HEK293 (cell line): ENCODE measurements at regions not wholly inside any gene's neighbourhood (a gene's known extent, or its start where the extent isn't known, plus 50 kb on each side); places are given as distances from the start of the nearest gene placed in this dataset.

ENCODE experiments used
- CTCF ChIA-PET: fragments of 350-600 bp; formaldehyde crosslinking; extraction: SDS; loops from one replicate; lab custom pipeline; 2021; ENCODE audit warnings: antibody characterized with exemption; lab: Yijun Ruan, JAX
- POLR2A ChIA-PET: fragments of 300-600 bp; formaldehyde crosslinking; extraction: SDS; loops from one replicate; lab custom pipeline; 2020; ENCODE audit warnings: antibody characterized with exemption, inconsistent platforms; lab: Yijun Ruan, JAX
- H3K27ac ChIP-seq: fragments of 200-500 bp; sonication (Bioruptor generic); 2 replicates; pipeline ENCODE4 v1.5.1; 2014; ENCODE audit warnings: low read depth, low read length, control low read depth, inconsistent platforms; ENCODE audit errors: extremely low read depth
- H3K36me3 ChIP-seq, 2 experiments: fragments of 200-500 bp in 1 of 2; sonication (Bioruptor generic) in 1 of 2; 1 replicate in 1 of 2; 2 replicates in 1 of 2; pipeline ENCODE4 v1.5.1; 2014 to 2017; ENCODE audit warnings: inconsistent platforms in 2 of 2, low read length in 2 of 2; ENCODE audit not compliant: control insufficient read depth in 2 of 2, insufficient read depth in 1 of 2
- H3K4me1 ChIP-seq: fragments of 200-500 bp; sonication (Bioruptor generic); 2 replicates; pipeline ENCODE4 v1.5.1; 2014; ENCODE audit warnings: mild to moderate bottlenecking, low read length, inconsistent platforms; ENCODE audit not compliant: control insufficient read depth, insufficient read depth
- H3K4me3 ChIP-seq: 2 replicates; pipeline ENCODE4 v1.5.1; 2011; ENCODE audit warnings: low read depth, mild to moderate bottlenecking, control low read depth, low read length, moderate library complexity
- H3K9me3 ChIP-seq: fragments of 200-500 bp; sonication (Bioruptor generic); 2 replicates; pipeline ENCODE4 v1.5.1; 2014; ENCODE audit warnings: low read depth, low read length, inconsistent platforms; ENCODE audit not compliant: control insufficient read depth, insufficient read depth
- EGR2 ChIP-seq: fragments of 450-650 bp; formaldehyde crosslinking; IDR thresholded peaks from 2 replicates; pipeline ENCODE4 v1.5.1; 2016; ENCODE audit warnings: low read depth, missing biosample characterization, missing genetic modification characterization
- GLI4 ChIP-seq: fragments of 450-650 bp; formaldehyde crosslinking; IDR thresholded peaks from 2 replicates; pipeline ENCODE4 v1.5.1; 2016; ENCODE audit warnings: missing biosample characterization, missing genetic modification characterization
- GLIS2 ChIP-seq: fragments of 450-650 bp; formaldehyde crosslinking; IDR thresholded peaks from 2 replicates; pipeline ENCODE4 v1.5.1; 2016; ENCODE audit warnings: missing biosample characterization, missing genetic modification characterization
- HOXD13 ChIP-seq: sonication (generic); formaldehyde crosslinking; IDR thresholded peaks from 2 replicates; pipeline ENCODE4 v1.8.0; 2022; ENCODE audit warnings: missing genetic modification reagents, borderline replicate concordance
- SCRT2 ChIP-seq: fragments of 450-650 bp; formaldehyde crosslinking; IDR thresholded peaks from 2 replicates; pipeline ENCODE4 v1.5.1; 2016; ENCODE audit warnings: missing biosample characterization, missing genetic modification characterization
- SP2 ChIP-seq: fragments of 450-650 bp; formaldehyde crosslinking; IDR thresholded peaks from 2 replicates; pipeline ENCODE4 v1.5.1; 2016; ENCODE audit warnings: missing biosample characterization, missing genetic modification characterization
- ZNF133 ChIP-seq: fragments of 450-650 bp; formaldehyde crosslinking; IDR thresholded peaks from 2 replicates; pipeline ENCODE4 v1.5.1; 2016; ENCODE audit warnings: missing biosample characterization, missing genetic modification characterization
- ZNF211 ChIP-seq: fragments of 450-650 bp; formaldehyde crosslinking; IDR thresholded peaks from 2 replicates; pipeline ENCODE4 v1.5.1; 2016; ENCODE audit warnings: low read depth, missing biosample characterization, missing genetic modification characterization
- ZNF350 ChIP-seq: fragments of 450-650 bp; formaldehyde crosslinking; IDR thresholded peaks from 2 replicates; pipeline ENCODE4 v1.5.0; 2017; ENCODE audit warnings: missing biosample characterization, mild to moderate bottlenecking, missing genetic modification characterization
- ZNF426 ChIP-seq: fragments of 450-650 bp; formaldehyde crosslinking; IDR thresholded peaks from 2 replicates; pipeline ENCODE4 v1.5.1; 2017; ENCODE audit warnings: missing biosample characterization, missing genetic modification characterization, mild to moderate bottlenecking, inconsistent platforms, moderate library complexity
- ZNF501 ChIP-seq: fragments of 450-650 bp; formaldehyde crosslinking; IDR thresholded peaks from 2 replicates; pipeline ENCODE4 v1.5.1; 2016; ENCODE audit warnings: missing biosample characterization, missing genetic modification characterization
- ZNF510 ChIP-seq: fragments of 450-650 bp; formaldehyde crosslinking; IDR thresholded peaks from 2 replicates; pipeline ENCODE4 v1.5.1; 2018; ENCODE audit warnings: mild to moderate bottlenecking, missing genetic modification characterization, missing biosample characterization; ENCODE audit not compliant: insufficient replicate concordance
- ZNF530 ChIP-seq: fragments of 450-650 bp; formaldehyde crosslinking; IDR thresholded peaks from 2 replicates; pipeline ENCODE4 v1.5.1; 2016; ENCODE audit warnings: low read depth, missing biosample characterization, missing genetic modification characterization
- ZNF561 ChIP-seq: fragments of 450-650 bp; IDR thresholded peaks from 2 replicates; pipeline ENCODE4 v1.5.1; 2018; ENCODE audit warnings: missing biosample characterization, missing genetic modification characterization, borderline replicate concordance
- ZNF776 ChIP-seq: fragments of 450-650 bp; formaldehyde crosslinking; IDR thresholded peaks from 2 replicates; pipeline ENCODE4 v1.5.0; 2017; ENCODE audit warnings: missing biosample characterization, missing genetic modification characterization, borderline replicate concordance
- TF ChIP-seq, protein P1 (sequence below): fragments of 450-650 bp; formaldehyde crosslinking; IDR thresholded peaks from 2 replicates; pipeline ENCODE4 v1.5.1; 2016; ENCODE audit warnings: missing biosample characterization, missing genetic modification characterization
- TF ChIP-seq, protein P2 (sequence below): fragments of 450-650 bp; formaldehyde crosslinking; IDR thresholded peaks from 2 replicates; pipeline ENCODE4 v1.5.1; 2016; ENCODE audit warnings: missing biosample characterization, missing genetic modification characterization
- TF ChIP-seq, protein P3 (sequence below): fragments of 450-650 bp; formaldehyde crosslinking; IDR thresholded peaks from 2 replicates; pipeline ENCODE4; 2016; ENCODE audit warnings: missing biosample characterization, missing genetic modification characterization
- TF ChIP-seq, protein P4 (sequence below): fragments of 450-650 bp; formaldehyde crosslinking; IDR thresholded peaks from 2 replicates; pipeline ENCODE4 v1.5.1; 2016; ENCODE audit warnings: missing biosample characterization, missing genetic modification characterization
- TF ChIP-seq, protein P5 (sequence below): fragments of 450-650 bp; IDR thresholded peaks from 2 replicates; pipeline ENCODE4 v1.5.1; 2018; ENCODE audit warnings: missing biosample characterization, missing genetic modification characterization
- TF ChIP-seq, protein P6 (sequence below): fragments of 450-650 bp; formaldehyde crosslinking; IDR thresholded peaks from 2 replicates; pipeline ENCODE4 v1.5.1; 2017; ENCODE audit warnings: missing biosample characterization, missing genetic modification characterization

DNA sequence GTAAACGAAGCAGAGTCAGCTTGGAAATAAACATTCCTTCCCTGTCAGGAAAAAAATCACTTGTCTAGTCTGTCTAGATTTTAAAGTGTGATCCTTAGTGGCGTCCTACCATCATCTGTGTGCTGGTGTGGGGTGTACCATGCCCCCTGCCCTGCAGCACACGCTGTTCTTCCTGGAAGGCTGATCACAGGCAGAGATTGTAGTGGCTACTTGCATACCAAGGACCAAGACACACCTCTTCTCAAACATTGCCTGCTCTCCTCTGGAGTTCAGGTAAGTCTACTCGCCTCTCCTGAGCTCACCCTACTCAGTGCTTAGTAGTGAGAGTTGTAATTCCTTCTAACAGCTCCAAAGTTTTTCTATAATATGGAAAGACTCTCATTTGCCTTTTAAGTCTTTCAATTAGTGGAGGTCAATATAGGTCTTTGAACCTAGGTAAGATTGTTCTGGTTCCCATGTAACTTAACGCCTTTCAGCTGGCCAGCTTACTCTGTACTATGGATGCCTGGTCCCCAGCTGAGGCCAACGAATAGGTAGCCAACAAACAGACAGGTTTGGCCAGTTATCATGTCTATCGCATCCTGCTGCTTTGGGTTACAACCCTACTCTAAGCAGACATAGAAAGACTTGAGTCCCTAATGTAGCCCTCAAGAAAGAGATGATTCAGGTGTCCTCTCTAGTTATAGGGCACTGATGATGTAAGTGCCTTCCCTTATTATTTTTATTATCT, 55.4 kb downstream of the XCL1 start:
- TF ChIP-seq, protein P1, sequence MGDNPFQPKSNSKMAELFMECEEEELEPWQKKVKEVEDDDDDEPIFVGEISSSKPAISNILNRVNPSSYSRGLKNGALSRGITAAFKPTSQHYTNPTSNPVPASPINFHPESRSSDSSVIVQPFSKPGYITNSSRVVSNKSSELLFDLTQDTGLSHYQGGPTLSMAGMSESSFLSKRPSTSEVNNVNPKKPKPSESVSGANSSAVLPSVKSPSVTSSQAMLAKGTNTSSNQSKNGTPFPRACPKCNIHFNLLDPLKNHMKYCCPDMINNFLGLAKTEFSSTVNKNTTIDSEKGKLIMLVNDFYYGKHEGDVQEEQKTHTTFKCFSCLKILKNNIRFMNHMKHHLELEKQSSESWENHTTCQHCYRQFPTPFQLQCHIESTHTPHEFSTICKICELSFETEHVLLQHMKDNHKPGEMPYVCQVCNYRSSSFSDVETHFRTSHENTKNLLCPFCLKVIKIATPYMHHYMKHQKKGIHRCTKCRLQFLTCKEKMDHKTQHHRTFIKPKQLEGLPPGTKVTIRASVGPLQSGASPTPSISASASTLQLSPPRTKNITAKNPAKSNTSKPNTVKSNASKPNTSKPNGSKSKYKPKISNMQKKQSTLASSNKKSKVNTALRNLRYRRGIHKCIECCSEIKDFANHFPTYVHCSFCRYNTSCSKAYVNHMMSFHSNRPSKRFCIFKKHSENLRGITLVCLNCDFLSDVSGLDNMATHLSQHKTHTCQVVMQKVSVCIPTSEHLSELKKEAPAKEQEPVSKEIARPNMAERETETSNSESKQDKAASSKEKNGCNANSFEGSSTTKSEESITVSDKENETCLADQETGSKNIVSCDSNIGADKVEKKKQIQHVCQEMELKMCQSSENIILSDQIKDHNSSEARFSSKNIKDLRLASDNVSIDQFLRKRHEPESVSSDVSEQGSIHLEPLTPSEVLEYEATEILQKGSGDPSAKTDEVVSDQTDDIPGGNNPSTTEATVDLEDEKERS: no peak
- TF ChIP-seq ZNF211 (tag by site-specific recombination): no peak
- TF ChIP-seq HOXD13 (CRISPR knock-in tag): no peak
- no peak for TF ChIP-seq ZNF530 (tag by site-specific recombination)
- no peak for TF ChIP-seq ZNF561 (tag by site-specific recombination)
- TF ChIP-seq ZNF510 (tag by site-specific recombination): no peak
- no peak for TF ChIP-seq ZNF776
- TF ChIP-seq, protein P2, sequence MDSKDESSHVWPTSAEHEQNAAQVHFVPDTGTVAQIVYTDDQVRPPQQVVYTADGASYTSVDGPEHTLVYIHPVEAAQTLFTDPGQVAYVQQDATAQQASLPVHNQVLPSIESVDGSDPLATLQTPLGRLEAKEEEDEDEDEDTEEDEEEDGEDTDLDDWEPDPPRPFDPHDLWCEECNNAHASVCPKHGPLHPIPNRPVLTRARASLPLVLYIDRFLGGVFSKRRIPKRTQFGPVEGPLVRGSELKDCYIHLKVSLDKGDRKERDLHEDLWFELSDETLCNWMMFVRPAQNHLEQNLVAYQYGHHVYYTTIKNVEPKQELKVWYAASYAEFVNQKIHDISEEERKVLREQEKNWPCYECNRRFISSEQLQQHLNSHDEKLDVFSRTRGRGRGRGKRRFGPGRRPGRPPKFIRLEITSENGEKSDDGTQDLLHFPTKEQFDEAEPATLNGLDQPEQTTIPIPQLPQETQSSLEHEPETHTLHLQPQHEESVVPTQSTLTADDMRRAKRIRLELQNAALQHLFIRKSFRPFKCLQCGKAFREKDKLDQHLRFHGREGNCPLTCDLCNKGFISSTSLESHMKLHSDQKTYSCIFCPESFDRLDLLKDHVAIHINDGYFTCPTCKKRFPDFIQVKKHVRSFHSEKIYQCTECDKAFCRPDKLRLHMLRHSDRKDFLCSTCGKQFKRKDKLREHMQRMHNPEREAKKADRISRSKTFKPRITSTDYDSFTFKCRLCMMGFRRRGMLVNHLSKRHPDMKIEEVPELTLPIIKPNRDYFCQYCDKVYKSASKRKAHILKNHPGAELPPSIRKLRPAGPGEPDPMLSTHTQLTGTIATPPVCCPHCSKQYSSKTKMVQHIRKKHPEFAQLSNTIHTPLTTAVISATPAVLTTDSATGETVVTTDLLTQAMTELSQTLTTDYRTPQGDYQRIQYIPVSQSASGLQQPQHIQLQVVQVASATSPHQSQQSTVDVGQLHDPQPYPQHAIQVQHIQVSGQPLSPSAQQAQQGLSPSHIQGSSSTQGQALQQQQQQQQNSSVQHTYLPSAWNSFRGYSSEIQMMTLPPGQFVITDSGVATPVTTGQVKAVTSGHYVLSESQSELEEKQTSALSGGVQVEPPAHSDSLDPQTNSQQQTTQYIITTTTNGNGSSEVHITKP (tag by site-specific recombination): no peak
- no peak for TF ChIP-seq GLI4 (tag by site-specific recombination)
- TF ChIP-seq ZNF426 (tag by site-specific recombination): no peak
- no peak for TF ChIP-seq SCRT2 (tag by site-specific recombination)
- TF ChIP-seq GLIS2: no peak
- TF ChIP-seq SP2 (tag by site-specific recombination): no peak
- TF ChIP-seq ZNF350 (tag by site-specific recombination): no peak
- no peak for TF ChIP-seq EGR2
- TF ChIP-seq ZNF501 (tag by site-specific recombination): no peak
- H3K27ac ChIP-seq: no peak overlapping the region
- POLR2A ChIA-PET: no interaction called here
- H3K36me3 ChIP-seq: no peaks in the 10 kb centered on the region
- CTCF ChIA-PET: interaction anchor here (0.6 kb wide), 1 partner anchor 408 kb away, joined by 3 read pairs; no protein-coding TSS in a partner anchor
- H3K4me1 ChIP-seq: no peaks in the 10 kb centered on the region
- no peak overlapping the region for H3K4me3 ChIP-seq
- no peaks in the 10 kb centered on the region for H3K9me3 ChIP-seq

DNA sequence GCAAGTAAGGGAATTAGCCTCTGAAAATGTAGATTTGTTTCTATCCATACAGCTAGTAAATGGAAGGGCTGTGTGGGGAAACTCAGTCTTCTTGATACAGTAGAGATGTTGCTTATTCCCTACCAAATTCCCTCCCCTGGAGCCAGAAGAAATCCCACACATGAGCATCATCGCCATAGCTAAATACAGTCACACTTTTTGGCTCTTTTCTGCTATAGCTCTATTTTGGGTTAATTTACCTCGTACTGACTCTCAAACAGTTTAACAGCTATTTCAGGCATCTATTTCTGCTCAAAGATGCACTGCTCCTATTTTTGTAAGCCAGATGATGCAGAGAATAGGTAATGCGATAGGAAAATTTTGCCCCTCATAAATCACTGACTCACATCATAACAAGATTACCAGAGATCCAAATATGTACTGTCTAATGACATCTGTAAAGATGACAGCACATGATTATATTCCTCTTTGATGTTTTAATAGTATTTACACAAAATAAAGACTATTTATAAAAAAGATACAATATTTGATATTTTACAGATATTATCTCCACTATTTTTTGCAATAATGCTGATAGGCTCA, 58.6 kb downstream of the XCL1 start:
- POLR2A ChIA-PET: no interaction called here
- no peaks in the 10 kb centered on the region for H3K4me1 ChIP-seq
- no peak overlapping the region for H3K27ac ChIP-seq
- no peaks in the 10 kb centered on the region for H3K36me3 ChIP-seq
- CTCF ChIA-PET: no interaction called here
- no peaks in the 10 kb centered on the region for H3K9me3 ChIP-seq
- no peak overlapping the region for H3K4me3 ChIP-seq
- TF ChIP-seq, protein P3, sequence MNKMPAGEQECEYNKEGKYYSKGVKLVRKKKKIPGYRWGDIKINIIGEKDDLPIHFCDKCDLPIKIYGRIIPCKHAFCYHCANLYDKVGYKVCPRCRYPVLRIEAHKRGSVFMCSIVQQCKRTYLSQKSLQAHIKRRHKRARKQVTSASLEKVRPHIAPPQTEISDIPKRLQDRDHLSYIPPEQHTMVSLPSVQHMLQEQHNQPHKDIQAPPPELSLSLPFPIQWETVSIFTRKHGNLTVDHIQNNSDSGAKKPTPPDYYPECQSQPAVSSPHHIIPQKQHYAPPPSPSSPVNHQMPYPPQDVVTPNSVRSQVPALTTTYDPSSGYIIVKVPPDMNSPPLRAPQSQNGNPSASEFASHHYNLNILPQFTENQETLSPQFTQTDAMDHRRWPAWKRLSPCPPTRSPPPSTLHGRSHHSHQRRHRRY (tag by site-specific recombination): no peak
- TF ChIP-seq, protein P4, sequence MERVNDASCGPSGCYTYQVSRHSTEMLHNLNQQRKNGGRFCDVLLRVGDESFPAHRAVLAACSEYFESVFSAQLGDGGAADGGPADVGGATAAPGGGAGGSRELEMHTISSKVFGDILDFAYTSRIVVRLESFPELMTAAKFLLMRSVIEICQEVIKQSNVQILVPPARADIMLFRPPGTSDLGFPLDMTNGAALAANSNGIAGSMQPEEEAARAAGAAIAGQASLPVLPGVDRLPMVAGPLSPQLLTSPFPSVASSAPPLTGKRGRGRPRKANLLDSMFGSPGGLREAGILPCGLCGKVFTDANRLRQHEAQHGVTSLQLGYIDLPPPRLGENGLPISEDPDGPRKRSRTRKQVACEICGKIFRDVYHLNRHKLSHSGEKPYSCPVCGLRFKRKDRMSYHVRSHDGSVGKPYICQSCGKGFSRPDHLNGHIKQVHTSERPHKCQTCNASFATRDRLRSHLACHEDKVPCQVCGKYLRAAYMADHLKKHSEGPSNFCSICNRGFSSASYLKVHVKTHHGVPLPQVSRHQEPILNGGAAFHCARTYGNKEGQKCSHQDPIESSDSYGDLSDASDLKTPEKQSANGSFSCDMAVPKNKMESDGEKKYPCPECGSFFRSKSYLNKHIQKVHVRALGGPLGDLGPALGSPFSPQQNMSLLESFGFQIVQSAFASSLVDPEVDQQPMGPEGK (tag by site-specific recombination): no peak
- no peak for TF ChIP-seq ZNF133 (tag by site-specific recombination)
- TF ChIP-seq, protein P5, sequence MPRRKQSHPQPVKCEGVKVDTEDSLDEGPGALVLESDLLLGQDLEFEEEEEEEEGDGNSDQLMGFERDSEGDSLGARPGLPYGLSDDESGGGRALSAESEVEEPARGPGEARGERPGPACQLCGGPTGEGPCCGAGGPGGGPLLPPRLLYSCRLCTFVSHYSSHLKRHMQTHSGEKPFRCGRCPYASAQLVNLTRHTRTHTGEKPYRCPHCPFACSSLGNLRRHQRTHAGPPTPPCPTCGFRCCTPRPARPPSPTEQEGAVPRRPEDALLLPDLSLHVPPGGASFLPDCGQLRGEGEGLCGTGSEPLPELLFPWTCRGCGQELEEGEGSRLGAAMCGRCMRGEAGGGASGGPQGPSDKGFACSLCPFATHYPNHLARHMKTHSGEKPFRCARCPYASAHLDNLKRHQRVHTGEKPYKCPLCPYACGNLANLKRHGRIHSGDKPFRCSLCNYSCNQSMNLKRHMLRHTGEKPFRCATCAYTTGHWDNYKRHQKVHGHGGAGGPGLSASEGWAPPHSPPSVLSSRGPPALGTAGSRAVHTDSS (tag by site-specific recombination): no peak
- TF ChIP-seq, protein P6, sequence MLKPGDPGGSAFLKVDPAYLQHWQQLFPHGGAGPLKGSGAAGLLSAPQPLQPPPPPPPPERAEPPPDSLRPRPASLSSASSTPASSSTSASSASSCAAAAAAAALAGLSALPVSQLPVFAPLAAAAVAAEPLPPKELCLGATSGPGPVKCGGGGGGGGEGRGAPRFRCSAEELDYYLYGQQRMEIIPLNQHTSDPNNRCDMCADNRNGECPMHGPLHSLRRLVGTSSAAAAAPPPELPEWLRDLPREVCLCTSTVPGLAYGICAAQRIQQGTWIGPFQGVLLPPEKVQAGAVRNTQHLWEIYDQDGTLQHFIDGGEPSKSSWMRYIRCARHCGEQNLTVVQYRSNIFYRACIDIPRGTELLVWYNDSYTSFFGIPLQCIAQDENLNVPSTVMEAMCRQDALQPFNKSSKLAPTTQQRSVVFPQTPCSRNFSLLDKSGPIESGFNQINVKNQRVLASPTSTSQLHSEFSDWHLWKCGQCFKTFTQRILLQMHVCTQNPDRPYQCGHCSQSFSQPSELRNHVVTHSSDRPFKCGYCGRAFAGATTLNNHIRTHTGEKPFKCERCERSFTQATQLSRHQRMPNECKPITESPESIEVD (tag by site-specific recombination): no peak
